SKM-1 treated with dmso at 0.1 percent for 144 hours (cell line): ENCODE measurements at regions not wholly inside any gene's neighbourhood (a gene's known extent, or its start where the extent isn't known, plus 50 kb on each side); places are given as distances from the start of the nearest gene placed in this dataset.
A peak's percentile ranks its signal among the peaks of the same experiment; 100 is the strongest.

Experiments
- DNase-seq: peaks from one replicate; lab custom pipeline; 2025; ENCODE audit not compliant: unreplicated experiment; lab: John Stamatoyannopoulos, UW

- DNase-seq = no peak
These were observed 77.6 kb upstream of the SLC35F4 start for GRCh38 chr14:57943541-57943940.

GRCh38 chr14:57943038-57943437, 77.1 kb upstream of the SLC35F4 start:
- no peak for DNase-seq

DNA sequence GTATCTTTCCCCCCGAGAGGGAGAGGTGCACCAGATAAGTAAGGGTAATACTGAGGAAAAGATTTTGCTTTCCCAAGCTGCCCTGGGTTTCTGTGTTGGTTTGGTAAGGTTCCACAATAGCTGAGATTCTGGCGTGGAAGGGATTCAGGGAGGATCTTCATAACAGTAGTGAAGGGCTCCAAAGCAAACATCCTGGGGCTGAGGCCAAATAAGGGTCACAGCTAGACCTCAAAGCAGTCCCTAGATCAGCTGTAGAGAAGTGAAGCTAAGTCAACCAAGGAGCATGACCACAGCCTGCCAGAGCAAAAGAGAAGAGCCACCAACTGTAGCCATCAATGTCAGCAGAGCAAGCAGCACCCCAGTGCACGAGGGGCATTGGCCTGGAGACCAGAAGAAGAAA, 73.2 kb upstream of the SLC35F4 start:
- DNase-seq = no peak

DNA sequence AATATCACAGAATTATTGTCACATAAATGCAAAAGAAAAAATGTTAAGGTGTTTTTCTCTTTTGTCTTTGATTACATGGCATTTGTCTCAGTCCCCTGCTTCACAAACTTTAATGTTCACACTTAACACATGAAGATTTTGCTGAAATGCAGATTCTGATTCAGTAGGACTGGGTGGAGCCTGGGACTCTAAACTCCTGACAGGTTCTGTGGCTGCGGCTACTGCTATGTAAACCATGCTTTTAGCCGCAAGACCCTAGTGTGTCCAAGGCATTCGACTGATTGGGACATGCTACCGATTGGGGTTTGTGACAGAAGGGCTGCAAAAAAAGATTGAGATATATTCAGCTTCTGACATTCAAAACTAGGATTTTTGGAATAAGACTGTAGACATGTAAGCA, 72.6 kb upstream of the SLC35F4 start:
- no peak for DNase-seq

- DNase-seq = no peak
These were observed 71.8 kb upstream of the SLC35F4 start for GRCh38 chr14:57937676-57938075.

DNA sequence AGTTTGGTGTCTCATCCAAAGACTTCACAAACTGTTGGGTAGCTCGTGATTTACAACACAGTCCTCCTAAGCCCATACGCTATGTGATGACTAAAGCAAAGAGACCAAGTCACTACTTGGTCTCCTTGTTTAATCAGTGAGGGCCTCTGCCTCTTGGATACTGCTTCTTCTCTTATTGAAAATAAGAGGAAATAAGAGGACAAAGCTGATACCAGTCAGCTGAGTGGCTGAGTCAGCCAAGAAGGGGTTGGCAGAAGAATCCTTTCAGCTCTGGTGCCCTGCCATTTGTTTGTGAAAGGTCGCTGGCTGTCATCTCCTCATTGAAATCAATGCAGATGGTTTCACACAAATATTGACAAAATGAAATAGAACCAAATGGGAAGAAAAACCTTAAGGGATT, 67.5 kb upstream of the SLC35F4 start:
- no peak for DNase-seq

GRCh38 chr14:57930241-57930975, 64.5 kb upstream of the SLC35F4 start:
- DNase-seq = no peak

- peak; percentile 74 for DNase-seq
These were observed 62.8 kb upstream of the SLC35F4 start for GRCh38 chr14:57928732-57929131.

DNA sequence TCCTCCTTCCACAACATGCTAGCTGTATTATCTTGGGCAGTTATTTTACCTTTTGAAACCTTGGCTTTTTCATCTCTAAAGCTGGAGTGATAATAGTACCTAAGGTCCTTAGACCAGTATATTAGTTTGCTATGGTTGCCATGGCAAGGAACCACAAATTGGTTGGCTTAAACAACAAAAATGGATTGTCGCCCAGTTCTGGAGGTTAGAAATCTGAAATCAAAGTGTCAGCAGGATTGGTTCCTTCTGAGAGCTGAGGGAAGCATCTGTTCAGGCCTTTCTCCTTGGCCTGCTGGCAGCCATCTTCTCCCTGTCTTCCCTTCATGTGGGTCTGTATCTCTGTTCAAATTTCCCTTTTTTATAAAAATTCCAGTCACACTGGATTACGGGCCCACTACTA, 55.5 kb upstream of the SLC35F4 start:
- DNase-seq = no peak

- DNase-seq = no peak
These were observed 52.9 kb upstream of the SLC35F4 start for GRCh38 chr14:57918791-57919190.
